VCaP (cell line): ENCODE measurements at regions not wholly inside any gene's neighbourhood (a gene's known extent, or its start where the extent isn't known, plus 50 kb on each side); places are given as distances from the start of the nearest gene placed in this dataset.
"Not testable (repeated sequence)": the region's sequence is repeated elsewhere in the genome, so short reads cannot be mapped to it uniquely, and the experiment has no call there.

Source experiments
- H3K27ac ChIP-seq: fragments of 450-650 bp; 2 replicates; pipeline ENCODE4 v1.5.1; 2017
- TF ChIP-seq, protein P1 (sequence below): fragments of 450-650 bp; conservative IDR thresholded peaks from 2 replicates; pipeline ENCODE4 v1.5.1; 2017; ENCODE audit warnings: mild to moderate bottlenecking, moderate library complexity

DNA sequence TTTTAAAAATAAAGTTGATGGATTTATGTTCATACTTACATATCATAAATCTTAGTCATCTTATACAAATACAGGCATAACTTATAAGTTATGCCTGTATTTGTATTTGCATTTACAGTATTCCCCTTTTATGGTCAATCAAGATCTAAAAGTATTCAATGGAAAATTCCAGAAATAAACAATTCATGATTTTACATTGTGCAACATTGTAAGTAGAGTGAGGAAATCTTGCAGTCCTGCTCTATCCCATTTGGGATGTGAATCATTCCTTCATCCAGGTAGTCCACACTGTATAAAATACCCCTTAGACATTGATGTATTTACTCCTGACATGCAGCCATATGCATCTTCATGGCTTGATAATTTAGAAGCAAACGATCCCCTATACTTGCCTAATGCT, 795.3 kb downstream of the SLITRK1 start:
- TF ChIP-seq, protein P1, sequence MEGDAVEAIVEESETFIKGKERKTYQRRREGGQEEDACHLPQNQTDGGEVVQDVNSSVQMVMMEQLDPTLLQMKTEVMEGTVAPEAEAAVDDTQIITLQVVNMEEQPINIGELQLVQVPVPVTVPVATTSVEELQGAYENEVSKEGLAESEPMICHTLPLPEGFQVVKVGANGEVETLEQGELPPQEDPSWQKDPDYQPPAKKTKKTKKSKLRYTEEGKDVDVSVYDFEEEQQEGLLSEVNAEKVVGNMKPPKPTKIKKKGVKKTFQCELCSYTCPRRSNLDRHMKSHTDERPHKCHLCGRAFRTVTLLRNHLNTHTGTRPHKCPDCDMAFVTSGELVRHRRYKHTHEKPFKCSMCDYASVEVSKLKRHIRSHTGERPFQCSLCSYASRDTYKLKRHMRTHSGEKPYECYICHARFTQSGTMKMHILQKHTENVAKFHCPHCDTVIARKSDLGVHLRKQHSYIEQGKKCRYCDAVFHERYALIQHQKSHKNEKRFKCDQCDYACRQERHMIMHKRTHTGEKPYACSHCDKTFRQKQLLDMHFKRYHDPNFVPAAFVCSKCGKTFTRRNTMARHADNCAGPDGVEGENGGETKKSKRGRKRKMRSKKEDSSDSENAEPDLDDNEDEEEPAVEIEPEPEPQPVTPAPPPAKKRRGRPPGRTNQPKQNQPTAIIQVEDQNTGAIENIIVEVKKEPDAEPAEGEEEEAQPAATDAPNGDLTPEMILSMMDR: no peak
- no peak overlapping the region for H3K27ac ChIP-seq

- no peak overlapping the region for H3K27ac ChIP-seq
- TF ChIP-seq, protein P1: no peak
Measured at GRCh38 chr13:83086088-83086487, 796.2 kb downstream of the SLITRK1 start.

- TF ChIP-seq, protein P1: no peak
- H3K27ac ChIP-seq: no peak overlapping the region
Measured at GRCh38 chr13:83085186-83085900, 796.9 kb downstream of the SLITRK1 start.

GRCh38 chr13:83077499-83077898, 804.8 kb downstream of the SLITRK1 start:
- TF ChIP-seq, protein P1: no peak
- no peak overlapping the region for H3K27ac ChIP-seq

DNA sequence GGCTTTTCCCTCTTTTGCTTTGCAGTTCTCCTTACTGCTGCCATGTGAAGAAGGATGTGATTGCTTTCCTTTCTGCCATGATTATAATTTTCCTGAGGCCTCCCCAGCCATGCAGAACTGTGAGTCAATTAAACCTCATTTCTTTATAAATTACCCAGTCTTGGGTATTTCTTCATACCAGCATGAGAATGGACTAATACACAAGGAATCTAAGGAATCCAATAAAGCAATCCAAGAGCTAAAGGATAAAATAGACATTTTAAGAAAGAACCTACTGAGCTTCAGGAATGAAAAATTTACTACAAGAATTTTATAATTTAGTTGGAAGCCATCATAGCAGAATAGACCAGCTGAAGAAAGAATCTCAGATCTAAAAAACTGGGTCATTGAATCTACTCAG, 808.3 kb downstream of the SLITRK1 start:
- not testable (repeated sequence) for H3K27ac ChIP-seq

DNA sequence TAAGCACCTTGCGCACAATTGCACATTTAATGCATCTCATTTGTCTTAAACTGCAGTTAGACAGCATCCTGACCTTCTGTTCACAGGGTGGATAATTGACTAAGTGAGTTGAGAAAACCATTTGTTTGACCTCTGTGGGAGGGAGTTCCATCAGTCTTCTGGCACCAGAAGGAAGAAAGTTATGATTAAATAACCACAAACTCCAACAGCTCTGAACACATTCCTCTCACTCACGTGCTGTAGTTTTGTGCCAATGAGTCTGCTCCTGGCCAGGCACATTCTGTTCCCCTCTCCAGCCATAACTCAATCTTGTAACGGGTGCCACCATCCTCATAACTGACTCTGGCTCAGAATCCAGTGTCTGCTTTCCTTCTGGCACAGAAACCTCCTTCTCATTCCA, 817.2 kb downstream of the SLITRK1 start:
- TF ChIP-seq, protein P1: no peak
- no peak overlapping the region for H3K27ac ChIP-seq

GRCh38 chr13:83057119-83057518, 825.2 kb downstream of the SLITRK1 start:
- TF ChIP-seq, protein P1: no peak
- H3K27ac ChIP-seq: no peak overlapping the region

- TF ChIP-seq, protein P1: no peak
- H3K27ac ChIP-seq: no peak overlapping the region
Measured at GRCh38 chr13:83056269-83056668, 826.0 kb downstream of the SLITRK1 start.
